Endometrium (tissue), 2 donors: ENCODE measurements at regions not wholly inside any gene's neighbourhood (a gene's known extent, or its start where the extent isn't known, plus 50 kb on each side); places are given as distances from the start of the nearest gene placed in this dataset.

Experiments used
- FAIRE-seq: peaks from 2 replicates; lab custom pipeline; 2012; peaks lifted over from hg19 to GRCh38; lab: Jason Lieb, UNC
- donor health status: control.
- donor health status: control.

DNA sequence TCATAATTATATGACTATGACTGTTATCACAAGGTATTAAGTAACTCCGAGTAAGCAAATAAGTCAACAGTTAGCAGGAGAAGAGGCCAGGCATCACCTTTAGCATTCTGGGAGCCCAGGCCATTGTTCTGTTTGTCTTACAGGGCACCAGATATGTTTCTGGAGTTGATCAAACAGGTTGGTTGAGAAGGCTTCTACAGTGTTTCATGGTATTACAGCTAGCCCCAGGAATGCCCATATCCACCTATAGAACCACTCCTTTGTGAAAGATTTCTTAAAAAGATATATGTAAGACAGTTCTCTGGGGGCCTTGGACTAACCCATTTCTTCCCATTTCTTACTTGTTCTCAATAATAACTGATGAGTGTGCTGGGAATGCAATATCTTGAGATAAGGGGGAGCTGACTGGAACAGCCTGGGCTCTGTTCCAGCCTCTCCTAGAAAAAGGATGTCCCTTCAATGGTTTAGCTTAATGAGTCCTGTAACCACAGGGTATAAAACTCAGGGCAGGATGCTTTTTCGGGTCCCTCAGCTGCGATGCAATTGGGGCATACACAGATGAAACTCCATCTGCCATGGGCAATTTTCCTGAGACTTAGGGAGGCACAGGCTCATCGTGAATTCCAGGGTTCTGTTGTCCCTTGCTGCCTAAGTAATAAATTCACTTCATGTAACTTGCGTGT lies 286.4 kb downstream of the BAMBI start:
- FAIRE-seq, result no peak

DNA sequence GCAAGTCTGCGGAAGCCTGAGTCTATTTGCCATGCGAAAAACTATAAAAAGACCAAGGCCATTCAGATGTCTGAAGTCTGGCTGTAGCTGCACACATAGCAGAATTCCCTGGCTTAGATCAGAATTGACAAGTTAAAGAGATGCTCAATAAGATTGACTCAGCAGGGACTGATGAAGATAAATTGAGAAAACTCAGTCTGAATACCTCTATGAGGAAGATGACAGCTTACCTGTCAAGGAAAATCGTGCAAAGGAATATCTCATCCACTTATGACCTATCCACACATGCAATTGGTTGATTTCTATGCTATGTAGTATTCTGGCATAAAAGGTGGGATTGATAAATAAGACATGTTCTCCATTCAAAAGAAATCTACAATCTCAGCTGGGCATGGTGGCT lies 288.6 kb downstream of the BAMBI start:
- FAIRE-seq, result no peak

DNA sequence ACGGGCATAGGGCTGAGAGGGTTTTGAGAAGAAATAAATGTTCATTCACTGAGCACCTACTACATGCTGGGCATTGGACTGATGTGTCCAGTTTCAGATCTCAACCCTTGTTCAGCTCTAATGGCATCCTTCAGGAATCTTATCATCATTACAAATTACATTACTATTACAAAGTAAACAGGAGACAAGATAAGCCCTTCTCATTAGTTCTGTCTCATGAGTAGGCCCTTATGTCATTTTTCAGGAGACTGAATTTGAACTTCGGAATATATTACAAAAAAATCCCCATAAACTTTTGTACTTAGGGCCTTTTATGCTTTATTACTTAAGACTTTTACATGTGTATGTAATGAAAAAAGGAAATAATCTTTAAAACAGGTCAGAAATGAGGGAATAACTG lies 289.7 kb downstream of the BAMBI start:
- FAIRE-seq, result no peak

DNA sequence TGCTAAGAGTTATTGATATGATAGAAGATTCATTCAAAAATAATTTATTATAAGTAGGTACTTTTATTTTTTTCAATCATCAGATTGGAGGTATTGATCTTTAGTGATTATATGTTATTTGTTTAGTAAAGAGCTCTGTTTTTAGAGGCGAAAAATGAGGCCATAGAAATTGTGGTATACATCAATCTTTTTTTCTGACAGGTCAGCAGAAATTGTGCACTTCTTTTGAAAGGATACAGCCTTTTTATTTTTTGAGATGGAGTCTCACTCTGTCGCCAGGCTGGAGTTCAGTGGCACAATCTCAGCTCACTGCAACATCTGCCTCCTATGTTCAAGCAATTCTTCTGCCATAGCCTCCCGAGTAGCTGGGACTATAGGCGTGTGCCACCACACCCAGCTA lies 292.1 kb downstream of the BAMBI start:
- FAIRE-seq, result no peak

DNA sequence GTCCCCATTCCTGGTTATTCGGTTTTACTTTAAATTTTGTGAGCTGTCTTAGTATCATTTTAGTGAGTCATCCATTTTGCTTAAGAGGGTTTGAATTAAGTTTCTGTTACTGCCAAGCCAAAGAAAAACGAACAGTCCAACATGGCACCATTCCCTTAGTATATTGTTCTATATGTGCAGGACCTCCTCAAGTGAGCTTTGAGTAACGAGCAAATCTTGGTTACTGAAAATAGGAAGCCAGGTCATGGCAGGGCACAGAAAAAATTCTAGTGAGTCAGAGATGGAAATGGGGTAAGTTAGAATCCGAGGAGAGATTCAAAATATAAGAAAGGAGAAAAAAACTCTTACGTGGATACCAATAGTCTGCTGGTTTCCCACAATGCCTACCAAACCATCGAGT lies 292.9 kb downstream of the BAMBI start:
- no peak for FAIRE-seq

DNA sequence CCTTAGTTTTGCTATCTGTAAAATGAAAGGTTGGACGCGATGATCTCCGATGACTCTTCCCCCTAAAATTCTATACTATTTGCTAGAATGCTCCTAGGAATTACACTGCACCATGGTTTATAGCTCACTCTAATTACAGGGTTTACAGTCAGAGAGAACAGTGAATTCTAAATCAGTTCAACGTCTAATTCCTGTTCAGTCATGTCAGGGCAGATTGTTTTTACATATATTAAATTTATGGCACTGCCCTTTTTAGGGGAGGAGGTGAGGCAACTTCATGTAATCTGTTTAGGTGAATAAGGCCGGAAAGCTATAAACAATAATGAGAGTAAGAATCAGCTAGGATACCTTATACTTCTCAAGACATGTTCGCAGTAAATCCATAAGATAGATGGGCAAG lies 293.9 kb downstream of the BAMBI start:
- FAIRE-seq, result no peak

DNA sequence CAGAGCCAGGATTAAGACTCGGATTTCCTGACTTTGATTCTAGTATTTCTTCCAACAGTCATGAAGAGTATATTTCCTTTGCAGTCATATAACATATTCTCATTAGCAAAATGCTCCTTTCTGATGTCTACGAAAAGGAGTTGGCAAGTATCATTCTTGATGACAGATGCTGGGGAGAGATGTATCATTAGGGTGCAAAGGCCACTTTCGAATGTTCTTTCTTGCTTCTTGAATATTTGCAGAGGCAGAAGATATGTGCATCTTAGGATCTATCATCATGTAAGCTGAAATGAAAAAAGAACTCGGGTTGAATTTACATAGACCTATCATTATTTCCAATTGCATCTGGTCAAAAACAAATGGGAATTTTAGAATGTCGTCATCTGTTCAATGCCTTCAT lies 294.4 kb downstream of the BAMBI start:
- no peak for FAIRE-seq

DNA sequence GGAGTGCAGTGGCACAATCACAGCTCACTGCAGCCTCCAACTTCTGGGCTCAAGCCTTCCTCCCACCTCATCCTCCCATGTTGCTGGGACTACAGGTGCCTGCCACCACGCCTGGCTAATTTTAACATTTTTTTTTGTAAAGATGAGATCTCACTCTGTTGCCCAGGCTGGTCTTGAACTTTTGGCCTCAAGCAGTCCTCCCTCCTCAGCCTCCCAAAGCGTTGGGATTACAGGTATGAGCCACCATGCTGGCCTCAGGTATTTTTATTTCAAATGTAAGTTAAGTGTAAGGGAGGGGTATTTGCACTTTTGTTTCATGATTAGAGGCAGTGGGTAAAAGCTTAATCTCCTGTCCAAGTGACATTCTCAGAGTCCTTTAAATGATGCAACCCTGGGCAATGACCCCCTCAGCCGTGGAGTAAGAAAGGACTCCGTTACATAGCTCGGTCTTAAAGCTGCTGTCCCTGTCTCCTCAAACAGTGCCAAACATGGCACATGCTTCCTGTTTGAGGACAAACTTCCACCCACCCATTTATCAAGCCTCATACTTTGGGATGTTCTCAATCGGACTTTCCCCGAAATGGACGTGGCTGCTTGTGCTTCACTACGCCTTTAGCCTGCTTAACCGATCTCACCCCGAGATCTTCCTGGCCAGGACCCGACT lies 296.1 kb downstream of the BAMBI start:
- FAIRE-seq, result no peak

DNA sequence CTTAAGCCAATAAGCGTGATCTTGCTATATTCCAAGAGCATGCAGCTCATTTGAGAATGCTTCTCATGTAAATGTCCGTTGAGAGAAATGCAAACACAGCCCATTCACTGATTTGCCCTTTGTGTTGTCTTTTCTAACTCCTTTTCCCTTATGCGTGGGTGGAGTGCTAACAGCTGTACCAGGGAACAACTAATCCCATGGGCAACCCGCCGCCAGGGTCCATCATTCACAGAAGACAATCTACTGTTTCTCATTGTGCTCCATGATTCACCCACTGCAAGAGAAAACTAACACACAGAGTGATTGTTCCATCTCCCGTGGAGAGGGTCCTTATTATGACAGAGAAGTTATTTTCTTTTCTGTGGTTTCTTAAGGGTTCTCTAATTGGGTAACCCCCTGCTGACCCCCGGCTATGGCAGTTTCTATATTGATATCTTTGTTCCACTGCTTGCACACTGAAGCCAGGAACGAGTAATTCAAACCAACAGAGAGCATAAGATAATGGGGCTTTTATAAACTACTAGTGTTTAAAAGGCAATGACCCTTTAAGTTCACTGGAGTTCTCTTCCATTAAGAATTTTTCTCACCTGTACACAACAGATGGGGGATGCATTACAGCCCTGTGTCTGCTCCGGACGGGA lies 298.7 kb downstream of the BAMBI start:
- FAIRE-seq, result no peak

DNA sequence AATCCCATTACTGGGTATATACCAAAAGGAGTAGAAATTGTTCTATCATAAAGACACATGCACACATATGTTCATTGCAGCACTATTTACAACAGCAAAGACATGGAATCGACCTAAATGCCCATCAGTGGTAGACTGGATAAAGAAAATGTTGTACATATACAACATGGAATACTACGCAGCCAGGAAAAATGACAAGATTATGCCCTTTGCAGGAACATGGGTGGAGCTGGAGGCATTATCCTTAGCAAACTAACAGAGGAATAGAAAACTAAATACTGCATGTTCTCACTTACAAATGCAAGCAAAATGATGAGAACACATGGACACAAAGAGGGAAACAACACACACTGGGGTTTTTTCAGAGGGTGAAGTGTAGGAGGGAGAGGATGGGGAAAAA lies 300.2 kb downstream of the BAMBI start:
- no peak for FAIRE-seq

DNA sequence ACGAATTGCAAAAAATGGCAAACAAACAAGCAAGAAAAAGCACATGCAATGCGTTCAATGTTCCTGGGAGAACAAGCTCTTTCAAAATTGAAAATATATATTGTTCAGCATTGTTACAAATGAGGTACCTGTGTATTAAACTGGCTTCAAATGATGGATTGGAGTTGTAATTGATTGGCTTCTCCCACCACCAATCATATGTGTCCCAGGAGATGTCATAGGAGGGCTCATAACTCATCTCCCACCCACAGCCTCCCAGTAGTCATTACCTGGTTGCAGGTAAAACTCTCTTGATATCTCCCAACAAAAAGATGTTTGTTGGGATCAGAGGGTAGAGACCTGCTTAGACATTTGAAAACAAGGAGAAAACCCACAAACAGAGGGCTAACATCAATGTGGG lies 302.9 kb downstream of the BAMBI start:
- no peak for FAIRE-seq

DNA sequence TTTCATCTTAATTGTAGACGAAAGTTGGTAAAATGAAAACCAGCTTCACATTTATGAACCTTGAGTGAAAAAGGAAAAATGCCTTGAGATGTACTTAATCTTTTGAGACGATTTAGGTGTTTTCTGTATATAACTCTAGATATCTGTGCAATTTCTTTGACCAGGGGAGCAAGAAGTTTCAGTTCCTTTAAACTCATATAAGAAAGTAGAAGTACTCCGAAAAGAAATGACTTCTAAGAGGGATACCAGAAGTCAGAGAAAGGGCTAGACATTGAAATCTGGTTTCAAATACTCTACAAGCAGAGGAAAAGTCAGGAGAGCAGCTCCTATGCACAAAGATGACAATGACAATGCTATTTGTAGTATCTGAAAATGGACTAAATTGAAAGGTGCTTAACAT lies 303.7 kb downstream of the BAMBI start:
- no peak for FAIRE-seq

DNA sequence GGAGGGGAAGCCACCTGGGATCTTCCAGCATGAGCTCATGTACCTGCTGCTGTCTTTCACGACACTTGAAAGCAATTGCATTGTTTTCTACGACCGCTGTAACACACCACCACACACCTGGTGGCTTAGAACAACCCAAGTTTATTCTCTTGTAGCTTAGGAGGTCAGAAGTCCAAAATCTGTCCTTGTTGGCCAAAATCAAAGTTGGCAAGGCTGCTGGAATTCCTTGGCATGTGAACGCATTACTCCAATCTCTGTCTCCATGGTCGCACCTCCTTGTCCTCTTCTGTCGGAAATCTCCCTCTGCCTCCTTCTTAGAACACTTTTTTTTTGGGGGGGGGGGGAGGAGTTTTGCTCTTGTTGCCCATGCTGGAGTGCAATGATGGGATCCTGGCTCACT lies 305.7 kb downstream of the BAMBI start:
- FAIRE-seq, result no peak

DNA sequence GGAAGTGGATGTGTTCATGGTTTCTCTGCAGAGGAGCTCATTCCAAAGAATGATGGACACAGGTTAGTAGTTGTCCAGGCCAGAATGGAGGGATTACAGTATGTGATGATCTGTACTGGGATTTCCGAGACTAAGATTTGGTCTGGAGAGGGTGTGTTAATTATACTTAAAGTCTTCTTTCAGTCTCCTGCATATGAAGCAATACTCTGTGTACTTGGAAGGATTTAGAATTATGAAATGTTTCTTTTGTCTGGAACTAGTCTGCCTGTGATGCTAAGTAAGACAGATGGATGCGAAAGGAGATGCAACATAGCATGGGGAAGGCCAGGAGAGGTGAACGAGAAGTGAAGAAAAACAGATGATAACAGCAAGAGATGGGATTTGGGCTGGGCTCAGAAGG lies 305.1 kb upstream of the LYZL1 start:
- FAIRE-seq, result no peak

DNA sequence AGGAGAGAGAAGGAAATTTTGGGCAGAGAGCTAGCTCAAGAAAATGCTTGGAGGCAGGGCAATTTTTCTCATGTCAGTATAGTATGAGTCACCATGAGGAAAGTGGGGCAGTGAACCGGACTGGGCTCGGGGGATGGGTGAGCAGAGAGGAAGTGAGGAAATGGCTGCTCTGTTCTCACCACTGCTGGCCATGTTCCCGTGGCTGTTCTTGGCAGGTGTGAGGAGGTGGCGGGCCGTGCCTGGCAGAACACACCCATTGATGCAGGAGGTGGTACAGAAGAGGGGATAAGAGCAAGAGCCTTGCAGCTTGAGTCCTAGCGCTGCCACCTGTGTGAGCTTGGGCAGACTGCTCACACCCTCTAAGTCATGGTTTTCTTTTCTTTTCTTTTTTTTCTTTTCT lies 304.4 kb upstream of the LYZL1 start:
- FAIRE-seq, result no peak

DNA sequence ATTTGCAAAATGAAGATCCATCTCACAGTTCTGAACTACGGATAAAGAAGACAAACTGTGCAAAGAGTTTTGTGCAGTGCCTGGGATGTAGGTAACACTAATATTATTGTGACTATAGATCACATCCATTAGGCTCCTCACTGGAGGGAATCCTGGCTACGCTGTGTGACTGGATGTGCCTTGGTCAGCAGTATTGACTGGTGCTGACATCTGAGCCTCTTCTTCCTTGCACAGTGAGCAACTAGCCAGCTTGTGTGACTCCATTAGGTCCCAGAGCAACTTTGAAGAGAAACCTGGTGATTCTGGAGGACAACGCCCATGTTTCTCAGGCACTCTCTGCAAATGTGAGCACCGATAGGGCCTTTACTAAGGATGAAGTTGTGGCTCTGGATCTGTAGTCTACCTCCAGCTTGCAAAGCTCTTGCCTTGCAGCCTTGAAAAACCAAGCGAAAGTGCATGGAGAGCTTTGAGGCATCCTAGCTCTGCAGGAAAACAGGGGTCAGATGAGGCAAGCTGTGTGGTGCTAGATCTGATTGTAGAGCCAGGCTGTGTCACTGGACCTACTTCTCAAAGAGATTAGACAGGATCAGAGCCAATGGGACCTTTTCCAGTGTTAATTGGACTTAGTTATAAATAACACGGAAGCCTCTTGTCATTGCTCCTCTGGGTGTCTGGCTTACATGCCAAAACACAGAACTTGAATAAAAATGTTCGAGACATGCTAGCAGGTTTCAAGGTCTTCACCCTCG lies 303.6 kb upstream of the LYZL1 start:
- FAIRE-seq, result no peak

DNA sequence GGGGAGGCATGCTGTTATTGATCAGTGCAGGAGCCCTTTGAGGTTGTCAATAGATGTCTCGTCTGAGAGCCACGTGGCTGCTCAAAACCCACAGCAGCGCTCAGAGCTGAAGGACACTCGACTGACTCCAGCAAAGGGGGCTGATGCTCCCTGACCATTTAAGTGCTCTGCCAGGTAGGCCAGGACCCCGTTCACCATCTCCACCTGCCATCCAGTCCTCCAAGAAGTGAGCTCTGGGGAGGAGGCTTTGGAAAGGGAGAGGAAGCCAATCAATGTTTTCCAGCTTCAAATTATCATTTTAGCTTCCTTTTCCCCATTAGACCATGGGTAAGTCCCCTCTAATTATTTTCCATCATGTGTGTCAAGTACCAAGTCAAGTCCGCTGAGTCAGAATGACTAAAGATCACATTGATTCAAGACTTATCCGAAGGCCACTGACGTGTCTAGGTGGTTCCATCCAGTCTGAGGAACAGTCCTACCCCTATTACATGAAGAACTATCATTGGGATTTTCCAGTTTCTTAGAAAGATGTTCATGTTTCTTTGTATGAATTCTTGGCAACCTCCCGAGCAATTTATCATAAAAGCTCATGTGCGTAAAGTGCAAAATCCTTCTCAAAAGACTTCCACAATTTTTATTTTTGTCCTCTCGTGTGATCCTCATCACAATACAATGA lies 302.6 kb upstream of the LYZL1 start:
- no peak for FAIRE-seq

DNA sequence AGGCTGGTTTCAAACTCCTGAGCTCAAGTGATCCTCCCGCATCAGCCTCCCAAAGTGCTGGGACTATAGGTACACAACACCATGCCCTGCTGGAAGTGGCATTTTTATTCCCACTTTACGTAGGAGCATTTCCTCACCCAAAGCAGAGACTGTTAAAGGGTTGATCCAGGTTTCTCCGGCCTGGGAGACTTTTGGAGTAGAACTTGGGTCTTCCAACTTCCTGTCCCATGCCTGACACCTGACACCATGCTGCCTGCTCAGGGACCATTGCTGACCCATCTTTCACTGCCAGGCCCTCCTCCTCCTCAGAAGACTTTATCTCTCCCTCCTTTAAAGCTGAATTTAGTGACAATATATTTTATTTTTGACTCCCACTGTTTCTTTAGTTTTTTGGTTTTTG lies 302.0 kb upstream of the LYZL1 start:
- FAIRE-seq, result no peak

DNA sequence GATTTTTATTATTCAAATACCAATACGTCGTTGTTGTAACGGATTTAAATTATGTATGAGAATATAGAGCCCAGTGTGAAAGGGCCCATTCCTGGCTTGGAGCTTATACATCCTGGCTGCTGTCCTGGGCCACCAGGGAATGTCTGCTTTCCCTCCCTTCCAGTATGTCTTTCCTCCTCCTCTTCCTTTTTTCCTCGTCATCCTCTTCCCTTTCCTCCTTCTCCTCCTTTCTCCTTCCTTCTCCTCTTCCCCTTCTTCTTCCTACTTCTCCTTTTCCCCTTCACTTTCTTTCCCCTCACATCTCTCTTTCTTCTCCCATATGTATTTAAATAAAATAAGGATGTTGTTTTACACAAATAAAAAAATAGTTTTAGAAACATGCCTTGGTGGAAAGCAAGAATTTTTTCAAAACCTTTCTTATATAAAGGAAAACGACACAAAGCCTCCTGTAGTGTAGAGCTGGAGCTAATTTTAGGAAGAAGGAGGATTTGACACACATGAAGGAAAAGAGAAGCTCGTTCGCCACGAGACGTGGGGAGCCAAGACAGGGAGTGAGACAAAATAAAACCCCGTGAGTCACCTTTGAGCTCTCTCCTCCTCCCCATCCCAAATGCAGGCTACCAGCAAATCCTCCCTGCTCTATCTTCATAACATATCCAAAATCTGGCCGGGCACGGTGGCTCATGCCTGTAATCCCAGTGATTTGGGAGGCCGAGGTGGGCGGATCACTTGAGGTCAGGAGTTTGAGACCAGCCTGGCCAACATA lies 301.1 kb upstream of the LYZL1 start:
- no peak for FAIRE-seq

DNA sequence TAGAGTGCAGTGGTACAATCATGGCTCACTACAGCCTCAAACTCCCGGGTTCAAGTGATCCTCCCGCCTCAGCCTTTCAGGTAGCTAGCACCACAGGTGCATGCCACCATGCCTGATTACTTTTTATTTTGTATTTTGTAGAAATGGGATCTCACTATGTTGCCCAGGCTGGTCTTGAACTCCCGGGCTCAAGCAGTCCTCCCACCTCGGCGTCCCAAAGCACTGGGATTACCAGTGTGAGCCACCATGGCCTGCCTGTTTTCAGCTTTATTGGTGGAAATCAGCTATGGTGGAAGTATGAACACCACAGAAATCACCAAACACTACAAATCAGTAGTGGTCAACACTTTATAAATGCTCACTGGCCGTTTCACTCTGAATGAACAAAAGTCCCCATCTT lies 299.9 kb upstream of the LYZL1 start:
- no peak for FAIRE-seq

DNA sequence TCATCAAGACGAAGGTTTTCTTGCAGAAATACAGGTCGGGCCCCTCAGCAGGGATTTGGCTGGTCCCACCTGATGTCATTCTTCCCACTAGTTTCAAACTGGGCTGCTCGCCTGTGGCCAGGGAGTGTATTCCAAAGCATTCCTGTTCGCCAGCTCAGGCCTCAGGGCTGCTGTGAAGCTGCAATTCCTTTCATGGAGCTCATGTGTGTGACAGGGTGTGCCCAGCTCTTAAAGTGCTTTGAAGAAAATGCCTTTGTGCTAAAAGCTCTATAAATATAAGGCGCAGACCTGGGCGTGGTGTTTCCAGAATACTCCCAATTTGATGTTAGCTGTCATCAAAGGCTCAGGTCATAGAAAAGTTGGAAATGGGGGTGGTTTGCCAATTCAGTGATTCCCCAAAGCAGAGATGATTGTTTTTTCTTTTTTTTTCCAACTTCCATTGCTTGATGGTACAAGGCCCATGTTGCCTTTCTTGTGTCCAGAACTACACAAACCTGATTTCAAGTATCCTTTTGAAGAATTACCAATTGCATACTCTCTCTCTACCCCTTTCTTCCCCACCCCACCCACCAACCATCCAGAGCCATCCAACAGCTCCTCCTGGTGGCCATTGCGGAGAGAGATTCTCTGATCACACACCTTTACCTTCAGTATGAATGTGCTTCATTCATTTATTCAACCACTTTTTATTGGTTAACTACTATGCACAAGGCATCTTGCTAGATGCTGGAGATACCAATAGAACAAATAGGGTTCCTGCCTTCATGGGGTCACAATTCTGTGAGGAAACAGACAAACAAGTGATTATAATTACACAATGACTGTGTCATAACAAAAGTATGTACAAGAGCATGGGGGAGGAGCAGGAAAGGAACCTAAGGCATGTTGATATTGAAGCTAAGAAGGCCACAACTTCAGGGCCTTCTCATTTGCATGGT lies 297.3 kb upstream of the LYZL1 start:
- FAIRE-seq, result no peak
